C4-2B (cell line): ENCODE measurements at regions not wholly inside any gene's neighbourhood (a gene's known extent, or its start where the extent isn't known, plus 50 kb on each side); places are given as distances from the start of the nearest gene placed in this dataset.

ENCODE experiments used
- H3K27ac ChIP-seq: fragments of 450-650 bp; 2 replicates; pipeline ENCODE4 v1.5.1; 2017
- CTCF ChIP-seq: fragments of 450-650 bp; conservative IDR thresholded peaks from 2 replicates; pipeline ENCODE4 v1.5.1; 2017; ENCODE audit warnings: mild to moderate bottlenecking
- ZFX ChIP-seq: fragments of 450-650 bp; IDR thresholded peaks from 2 replicates; pipeline ENCODE4 v1.6.1; 2017

- no peak for TF ChIP-seq CTCF
- TF ChIP-seq ZFX = no peak
- H3K27ac ChIP-seq = no peak overlapping the region
Measured at GRCh38 chr2:2530334-2530733, 199.3 kb upstream of the MYT1L start.

- TF ChIP-seq ZFX (no peak), CTCF (no peak)
- no peak overlapping the region for H3K27ac ChIP-seq
Measured at GRCh38 chr2:2528846-2529245, 197.8 kb upstream of the MYT1L start.

GRCh38 chr2:2527148-2527547, 196.1 kb upstream of the MYT1L start:
- TF ChIP-seq CTCF (no peak), ZFX (no peak)
- H3K27ac ChIP-seq = no peak overlapping the region

- TF ChIP-seq CTCF (no peak), ZFX (no peak)
- H3K27ac ChIP-seq = no peak overlapping the region
Measured at GRCh38 chr2:2524348-2524941, 193.4 kb upstream of the MYT1L start.

GRCh38 chr2:2523461-2524347, 192.6 kb upstream of the MYT1L start:
- TF ChIP-seq ZFX (no peak), CTCF (no peak)

GRCh38 chr2:2520401-2520811, 189.3 kb upstream of the MYT1L start:
- TF ChIP-seq ZFX (no peak), CTCF (no peak)
- H3K27ac ChIP-seq = no peak overlapping the region

More at GRCh38 chr2:2523461-2524347, 192.6 kb upstream of the MYT1L start:
- H3K27ac ChIP-seq = no peak overlapping the region

- no peak for TF ChIP-seq ZFX
- no peak for TF ChIP-seq CTCF
- no peak overlapping the region for H3K27ac ChIP-seq
Measured at GRCh38 chr2:2519381-2519780, 188.3 kb upstream of the MYT1L start.
